ENCODE measurements at regions not wholly inside any gene's neighbourhood (a gene's known extent, or its start where the extent isn't known, plus 50 kb on each side); places are given as distances from the start of the nearest gene placed in this dataset.

DNA sequence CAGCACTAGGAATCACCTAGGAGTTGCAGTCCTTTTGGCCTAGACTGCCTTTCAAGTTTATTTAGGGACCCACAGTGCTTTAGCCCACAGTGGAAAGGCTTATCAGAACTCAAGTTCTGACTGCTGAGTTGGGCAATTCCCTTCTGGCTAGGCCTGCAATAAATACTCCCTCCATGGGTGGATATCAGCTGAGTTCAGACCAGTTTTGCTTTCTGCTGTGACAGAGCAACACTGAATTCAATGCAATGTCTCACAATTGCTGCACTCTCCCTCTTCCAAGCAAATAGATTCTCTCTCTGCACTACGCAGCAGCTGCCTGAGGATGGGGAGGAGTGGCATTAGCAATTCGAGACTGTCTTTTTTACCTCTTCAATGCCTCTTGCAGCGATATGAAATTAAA, 1153.3 kb downstream of the SORCS1 start:
- no peak for DNase-seq
- peaks cover 0 to 2% of the 10 kb centered on the region in 2 donors for H3K9me3 ChIP-seq
- no peaks in the 10 kb centered on the region for H3K4me1 ChIP-seq
- WGBS, 2 donors (ENCODE audit: low coverage in 1 of 2), result 48% methylated on average over 3 of the region's 3 CpGs
- H3K4me3 ChIP-seq, result no peak overlapping the region
- H3K36me3 ChIP-seq, result no peaks in the 10 kb centered on the region
- H3K27me3 ChIP-seq, result no peaks in the 10 kb centered on the region
- in situ Hi-C loops (cut with MboI; ENCODE audit: low pct_ligation_motif_present in 1 of 4, low pct_unique_long_range_greater_than_20kb in 1 of 4, low sequenced_read_pairs in 3 of 4), result no loop called here
- intact Hi-C loops (cut with DNase I; ENCODE audit: low total_unique reads), result no loop called here
- TF ChIP-seq POLR2AphosphoS5 (IDR thresholded peaks at IDR 0.05) (no peak), POLR2A (IDR thresholded peaks at IDR 0.05) (no peak)
- no peak overlapping the region for H3K27ac ChIP-seq

DNA sequence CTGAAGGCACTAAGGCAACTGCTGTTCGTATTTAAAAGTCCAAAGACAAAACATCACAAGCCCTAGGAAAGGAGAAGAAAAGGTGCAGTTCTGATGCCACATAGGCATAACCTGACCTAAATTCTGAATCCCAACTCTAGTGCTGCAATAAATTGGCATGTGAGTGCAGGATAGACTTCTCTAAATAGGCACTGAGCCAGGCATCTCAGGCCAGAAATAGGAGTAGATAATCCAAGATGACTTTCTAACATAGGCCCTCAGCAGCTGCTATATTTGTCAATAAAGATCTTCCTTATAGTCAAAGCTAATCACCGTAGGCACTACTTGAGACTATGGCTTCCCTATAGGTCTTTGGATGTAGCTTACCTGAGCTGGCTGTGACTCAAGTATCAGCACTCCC, 1163.8 kb downstream of the SORCS1 start:
- Histone ChIP-seq H3K27ac (no peak overlapping the region), H3K4me3 (no peak overlapping the region), H3K27me3 (no peaks in the 10 kb centered on the region), H3K9me3 (no peaks in the 10 kb centered on the region), H3K4me1 (no peaks in the 10 kb centered on the region), H3K36me3 (no peaks in the 10 kb centered on the region)
- intact Hi-C loops (cut with DNase I; ENCODE audit: low total_unique reads) (no loop called here), in situ Hi-C loops (cut with MboI; ENCODE audit: low pct_ligation_motif_present in 1 of 4, low pct_unique_long_range_greater_than_20kb in 1 of 4, low sequenced_read_pairs in 3 of 4) (no loop called here)
- DNase-seq, result no peak
- TF ChIP-seq, protein P1, sequence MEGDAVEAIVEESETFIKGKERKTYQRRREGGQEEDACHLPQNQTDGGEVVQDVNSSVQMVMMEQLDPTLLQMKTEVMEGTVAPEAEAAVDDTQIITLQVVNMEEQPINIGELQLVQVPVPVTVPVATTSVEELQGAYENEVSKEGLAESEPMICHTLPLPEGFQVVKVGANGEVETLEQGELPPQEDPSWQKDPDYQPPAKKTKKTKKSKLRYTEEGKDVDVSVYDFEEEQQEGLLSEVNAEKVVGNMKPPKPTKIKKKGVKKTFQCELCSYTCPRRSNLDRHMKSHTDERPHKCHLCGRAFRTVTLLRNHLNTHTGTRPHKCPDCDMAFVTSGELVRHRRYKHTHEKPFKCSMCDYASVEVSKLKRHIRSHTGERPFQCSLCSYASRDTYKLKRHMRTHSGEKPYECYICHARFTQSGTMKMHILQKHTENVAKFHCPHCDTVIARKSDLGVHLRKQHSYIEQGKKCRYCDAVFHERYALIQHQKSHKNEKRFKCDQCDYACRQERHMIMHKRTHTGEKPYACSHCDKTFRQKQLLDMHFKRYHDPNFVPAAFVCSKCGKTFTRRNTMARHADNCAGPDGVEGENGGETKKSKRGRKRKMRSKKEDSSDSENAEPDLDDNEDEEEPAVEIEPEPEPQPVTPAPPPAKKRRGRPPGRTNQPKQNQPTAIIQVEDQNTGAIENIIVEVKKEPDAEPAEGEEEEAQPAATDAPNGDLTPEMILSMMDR (IDR thresholded peaks at IDR 0.05), result no peak
- TF ChIP-seq EP300 (IDR thresholded peaks at IDR 0.05; ENCODE audit: low read depth) (no peak), POLR2A (IDR thresholded peaks at IDR 0.05) (no peak), POLR2AphosphoS5 (IDR thresholded peaks at IDR 0.05) (no peak)
- WGBS, 2 donors (ENCODE audit: low coverage in 1 of 2), result 67% methylated on average over 2 of the region's 2 CpGs; no CpG with 5 or more reads in 1 of the 2 donors

DNA sequence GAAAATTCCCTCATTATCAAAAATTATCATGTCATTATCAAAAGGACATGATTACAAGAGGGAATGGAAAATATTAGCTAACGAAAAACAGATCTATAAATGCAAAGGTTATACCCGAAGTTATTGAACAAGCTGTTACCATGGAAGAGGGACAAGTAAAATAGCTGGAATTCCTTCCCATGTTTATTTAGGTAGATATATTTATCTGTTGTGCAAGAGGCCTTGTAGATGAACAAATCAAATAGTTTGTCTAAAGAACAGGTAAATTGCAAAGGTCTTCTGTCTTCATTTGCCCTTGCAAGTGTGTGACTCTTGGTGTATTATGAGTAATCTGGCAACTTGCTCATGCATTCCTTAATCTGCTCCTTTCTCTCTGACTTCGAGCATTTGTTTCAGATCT, 1170.9 kb downstream of the SORCS1 start:
- 60 to 76% methylated on average over 3 of the region's 3 CpGs for WGBS, 2 donors (ENCODE audit: low coverage in 1 of 2)
- DNase-seq, result no peak
- in situ Hi-C loops (cut with MboI; ENCODE audit: low pct_ligation_motif_present in 1 of 4, low pct_unique_long_range_greater_than_20kb in 1 of 4, low sequenced_read_pairs in 3 of 4), result no loop called here
- H3K4me1 ChIP-seq, result no peaks in the 10 kb centered on the region
- no peaks in the 10 kb centered on the region for H3K9me3 ChIP-seq
- no peak overlapping the region for H3K27ac ChIP-seq
- H3K4me3 ChIP-seq, result no peak overlapping the region
- intact Hi-C loops (cut with DNase I; ENCODE audit: low total_unique reads), result no loop called here
- H3K36me3 ChIP-seq, result no peaks in the 10 kb centered on the region
- H3K27me3 ChIP-seq, result no peaks in the 10 kb centered on the region
- TF ChIP-seq POLR2A (IDR thresholded peaks at IDR 0.05) (no peak), POLR2AphosphoS5 (IDR thresholded peaks at IDR 0.05) (no peak), EP300 (IDR thresholded peaks at IDR 0.05; ENCODE audit: low read depth) (no peak)
- TF ChIP-seq, protein P1 (IDR thresholded peaks at IDR 0.05), result no peak

DNA sequence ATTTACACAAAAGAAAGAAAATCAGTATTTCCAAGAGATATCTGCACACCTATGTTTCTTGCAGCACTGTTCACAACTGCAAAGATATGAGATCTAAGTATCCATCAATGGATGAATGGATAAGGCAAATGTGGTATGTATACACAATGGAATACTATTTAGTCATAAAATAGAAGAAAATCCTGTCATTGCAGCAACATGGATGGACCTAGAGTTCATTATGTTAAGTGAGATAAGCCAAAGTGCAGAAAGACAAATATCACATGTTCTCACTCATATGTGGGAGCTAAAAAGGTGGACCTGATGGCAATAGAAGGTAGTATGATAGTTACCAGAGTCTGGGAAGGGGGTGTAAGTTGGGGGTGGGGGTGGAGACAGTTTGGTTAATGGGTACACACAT, 1171.6 kb downstream of the SORCS1 start:
- in situ Hi-C loops (cut with MboI; ENCODE audit: low pct_ligation_motif_present in 1 of 4, low pct_unique_long_range_greater_than_20kb in 1 of 4, low sequenced_read_pairs in 3 of 4), result no loop called here
- Histone ChIP-seq H3K27me3 (no peaks in the 10 kb centered on the region), H3K9me3 (no peaks in the 10 kb centered on the region), H3K4me3 (no peak overlapping the region), H3K27ac (no peak overlapping the region), H3K36me3 (no peaks in the 10 kb centered on the region), H3K4me1 (no peaks in the 10 kb centered on the region)
- no peak for DNase-seq
- no peak for TF ChIP-seq POLR2AphosphoS5 (IDR thresholded peaks at IDR 0.05)
- intact Hi-C loops (cut with DNase I; ENCODE audit: low total_unique reads), result no loop called here

DNA sequence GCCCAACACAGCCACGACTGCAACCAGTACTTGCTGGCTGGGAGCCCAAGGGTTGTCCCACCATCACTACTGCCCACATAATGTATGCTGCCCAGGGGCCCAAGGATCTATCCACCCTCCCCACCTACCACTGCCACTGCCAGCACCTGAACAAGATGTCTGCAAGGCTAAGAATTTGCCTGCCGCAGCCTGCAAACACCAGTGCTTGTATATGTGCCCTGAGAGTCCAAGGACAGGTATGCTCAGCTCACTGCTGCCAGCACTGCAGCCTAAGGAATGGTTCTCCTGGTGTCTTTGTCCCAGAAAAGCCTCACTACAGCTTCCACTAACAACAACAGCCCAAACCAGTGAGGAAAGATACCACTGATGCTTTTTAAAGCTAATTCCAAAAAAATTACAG, 1174.0 kb downstream of the SORCS1 start:
- H3K9me3 ChIP-seq, result no peaks in the 10 kb centered on the region
- intact Hi-C loops (cut with DNase I; ENCODE audit: low total_unique reads) (no loop called here), in situ Hi-C loops (cut with MboI; ENCODE audit: low pct_ligation_motif_present in 1 of 4, low pct_unique_long_range_greater_than_20kb in 1 of 4, low sequenced_read_pairs in 3 of 4) (no loop called here)
- DNase-seq, result no peak
- H3K27me3 ChIP-seq, result no peaks in the 10 kb centered on the region
- 88% methylated on average over 2 of the region's 2 CpGs; no CpG with 5 or more reads in 1 of the 2 donors for WGBS, 2 donors (ENCODE audit: low coverage in 1 of 2)
- no peak overlapping the region for H3K4me3 ChIP-seq
- no peaks in the 10 kb centered on the region for H3K36me3 ChIP-seq
- H3K27ac ChIP-seq, result no peak overlapping the region
- TF ChIP-seq EP300 (IDR thresholded peaks at IDR 0.05; ENCODE audit: low read depth), result no peak
- no peaks in the 10 kb centered on the region for H3K4me1 ChIP-seq

DNA sequence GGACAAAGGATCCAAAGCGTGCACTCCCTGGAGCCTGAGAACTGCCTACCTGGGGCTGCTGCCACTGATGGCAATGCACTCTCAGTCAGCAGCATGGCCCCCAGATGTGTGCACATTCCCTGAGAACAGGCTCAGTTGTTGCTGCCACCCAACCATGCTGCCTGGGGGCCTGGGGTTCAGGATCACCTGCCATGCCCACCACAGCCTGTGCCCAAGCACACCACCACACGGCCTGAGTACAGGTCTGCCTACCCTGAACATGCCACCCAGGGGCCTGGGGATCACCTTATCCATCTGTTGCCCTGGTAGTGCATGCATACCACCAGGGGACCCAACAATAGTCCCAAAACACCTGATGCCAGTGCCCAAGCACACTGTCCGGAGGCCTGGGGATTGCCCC, 1174.5 kb downstream of the SORCS1 start:
- in situ Hi-C loops (cut with MboI; ENCODE audit: low pct_ligation_motif_present in 1 of 4, low pct_unique_long_range_greater_than_20kb in 1 of 4, low sequenced_read_pairs in 3 of 4), result no loop called here
- WGBS, 2 donors (ENCODE audit: low coverage in 1 of 2), result 86% methylated on average over 3 of the region's 3 CpGs; no CpG with 5 or more reads in 1 of the 2 donors
- Histone ChIP-seq H3K27me3 (no peaks in the 10 kb centered on the region), H3K4me1 (no peaks in the 10 kb centered on the region), H3K36me3 (no peaks in the 10 kb centered on the region), H3K4me3 (no peak overlapping the region), H3K27ac (no peak overlapping the region), H3K9me3 (no peaks in the 10 kb centered on the region)
- TF ChIP-seq POLR2AphosphoS5 (IDR thresholded peaks at IDR 0.05) (no peak), EP300 (IDR thresholded peaks at IDR 0.05; ENCODE audit: low read depth) (no peak), POLR2A (IDR thresholded peaks at IDR 0.05) (no peak)
- TF ChIP-seq, protein P1 (IDR thresholded peaks at IDR 0.05), result no peak
- DNase-seq, result no peak
- intact Hi-C loops (cut with DNase I; ENCODE audit: low total_unique reads), result no loop called here
